NB4 (cell line): ENCODE measurements at regions not wholly inside any gene's neighbourhood (a gene's known extent, or its start where the extent isn't known, plus 50 kb on each side); places are given as distances from the start of the nearest gene placed in this dataset.

Experiments
- DNase-seq: peaks from one replicate; pipeline ENCODE4 v3.0.0; 2010; ENCODE audit warnings: low read depth
- H3K4me3 ChIP-seq: one replicate; pipeline ENCODE4 v1.5.1; 2011; ENCODE audit warnings: mild to moderate bottlenecking, low read depth, low read length, moderate library complexity
- CTCF ChIP-seq: IDR thresholded peaks from one replicate; pipeline ENCODE4 v1.5.1; 2012; ENCODE audit warnings: low read depth, low read length
- MAX ChIP-seq: IDR thresholded peaks from 2 replicates; pipeline ENCODE4 v1.6.1; 2011; ENCODE audit warnings: low read depth, low read length
- MYC ChIP-seq: IDR thresholded peaks from 2 replicates; pipeline ENCODE4 v1.6.1; 2011; ENCODE audit warnings: low read depth, low read length
- POLR2A ChIP-seq: IDR thresholded peaks from 2 replicates; pipeline ENCODE4 v1.6.1; 2011; ENCODE audit warnings: mild to moderate bottlenecking; ENCODE audit not compliant: insufficient read length; ENCODE audit errors: extremely low read depth

GRCh38 chr3:5972586-5972985 is 785.1 kb downstream of the EDEM1 start:
- DNase-seq = no peak
- TF ChIP-seq CTCF = no peak
- no peak for TF ChIP-seq MAX
- no peak for TF ChIP-seq MYC
- no peak for TF ChIP-seq POLR2A
- H3K4me3 ChIP-seq = no peak overlapping the region

GRCh38 chr3:5974630-5975322 is 787.3 kb downstream of the EDEM1 start:
- no peak for TF ChIP-seq MYC
- TF ChIP-seq CTCF = no peak
- H3K4me3 ChIP-seq = no peak overlapping the region
- no peak for DNase-seq

GRCh38 chr3:5977331-5977730 is 789.8 kb downstream of the EDEM1 start:
- no peak for DNase-seq
- H3K4me3 ChIP-seq = no peak overlapping the region
- TF ChIP-seq MYC = no peak
- no peak for TF ChIP-seq MAX
- no peak for TF ChIP-seq CTCF
- TF ChIP-seq POLR2A = no peak

- no peak overlapping the region for H3K4me3 ChIP-seq
- DNase-seq = no peak
- TF ChIP-seq POLR2A (no peak), MAX (no peak), MYC (no peak), CTCF (no peak)
Observed at GRCh38 chr3:5980475-5980874, 793.0 kb downstream of the EDEM1 start.

GRCh38 chr3:5994651-5995050 is 807.1 kb downstream of the EDEM1 start:
- TF ChIP-seq CTCF = no peak
- H3K4me3 ChIP-seq = no peak overlapping the region
- DNase-seq = no peak

- no peak overlapping the region for H3K4me3 ChIP-seq
- TF ChIP-seq MAX (no peak), POLR2A (no peak), MYC (no peak), CTCF (no peak)
- DNase-seq = no peak
Observed at GRCh38 chr3:6018456-6018855, 830.9 kb downstream of the EDEM1 start.
